ENCODE measurements at regions not wholly inside any gene's neighbourhood (a gene's known extent, or its start where the extent isn't known, plus 50 kb on each side); places are given as distances from the start of the nearest gene placed in this dataset.

DNA sequence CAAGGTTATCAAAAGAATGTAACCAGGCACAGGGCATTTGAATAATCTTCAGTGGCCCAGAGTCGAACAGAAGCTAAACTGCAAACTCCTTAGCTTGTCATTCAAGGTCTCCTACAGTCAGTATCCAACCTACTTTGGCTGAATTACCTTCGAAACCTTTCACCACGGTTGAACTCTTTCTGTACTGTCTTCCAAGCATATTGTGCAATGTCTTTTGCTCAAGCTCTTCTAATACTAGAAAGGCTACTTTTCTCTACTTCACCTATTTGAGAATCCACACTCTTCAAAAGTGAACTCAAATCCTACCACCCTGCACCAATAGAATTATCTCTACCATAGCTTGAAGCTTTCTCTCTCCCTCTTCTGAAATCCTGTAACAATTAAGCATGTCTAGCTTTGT lies 142.9 kb downstream of the NR4A2 start (continued):
- TF ChIP-seq, protein P1, sequence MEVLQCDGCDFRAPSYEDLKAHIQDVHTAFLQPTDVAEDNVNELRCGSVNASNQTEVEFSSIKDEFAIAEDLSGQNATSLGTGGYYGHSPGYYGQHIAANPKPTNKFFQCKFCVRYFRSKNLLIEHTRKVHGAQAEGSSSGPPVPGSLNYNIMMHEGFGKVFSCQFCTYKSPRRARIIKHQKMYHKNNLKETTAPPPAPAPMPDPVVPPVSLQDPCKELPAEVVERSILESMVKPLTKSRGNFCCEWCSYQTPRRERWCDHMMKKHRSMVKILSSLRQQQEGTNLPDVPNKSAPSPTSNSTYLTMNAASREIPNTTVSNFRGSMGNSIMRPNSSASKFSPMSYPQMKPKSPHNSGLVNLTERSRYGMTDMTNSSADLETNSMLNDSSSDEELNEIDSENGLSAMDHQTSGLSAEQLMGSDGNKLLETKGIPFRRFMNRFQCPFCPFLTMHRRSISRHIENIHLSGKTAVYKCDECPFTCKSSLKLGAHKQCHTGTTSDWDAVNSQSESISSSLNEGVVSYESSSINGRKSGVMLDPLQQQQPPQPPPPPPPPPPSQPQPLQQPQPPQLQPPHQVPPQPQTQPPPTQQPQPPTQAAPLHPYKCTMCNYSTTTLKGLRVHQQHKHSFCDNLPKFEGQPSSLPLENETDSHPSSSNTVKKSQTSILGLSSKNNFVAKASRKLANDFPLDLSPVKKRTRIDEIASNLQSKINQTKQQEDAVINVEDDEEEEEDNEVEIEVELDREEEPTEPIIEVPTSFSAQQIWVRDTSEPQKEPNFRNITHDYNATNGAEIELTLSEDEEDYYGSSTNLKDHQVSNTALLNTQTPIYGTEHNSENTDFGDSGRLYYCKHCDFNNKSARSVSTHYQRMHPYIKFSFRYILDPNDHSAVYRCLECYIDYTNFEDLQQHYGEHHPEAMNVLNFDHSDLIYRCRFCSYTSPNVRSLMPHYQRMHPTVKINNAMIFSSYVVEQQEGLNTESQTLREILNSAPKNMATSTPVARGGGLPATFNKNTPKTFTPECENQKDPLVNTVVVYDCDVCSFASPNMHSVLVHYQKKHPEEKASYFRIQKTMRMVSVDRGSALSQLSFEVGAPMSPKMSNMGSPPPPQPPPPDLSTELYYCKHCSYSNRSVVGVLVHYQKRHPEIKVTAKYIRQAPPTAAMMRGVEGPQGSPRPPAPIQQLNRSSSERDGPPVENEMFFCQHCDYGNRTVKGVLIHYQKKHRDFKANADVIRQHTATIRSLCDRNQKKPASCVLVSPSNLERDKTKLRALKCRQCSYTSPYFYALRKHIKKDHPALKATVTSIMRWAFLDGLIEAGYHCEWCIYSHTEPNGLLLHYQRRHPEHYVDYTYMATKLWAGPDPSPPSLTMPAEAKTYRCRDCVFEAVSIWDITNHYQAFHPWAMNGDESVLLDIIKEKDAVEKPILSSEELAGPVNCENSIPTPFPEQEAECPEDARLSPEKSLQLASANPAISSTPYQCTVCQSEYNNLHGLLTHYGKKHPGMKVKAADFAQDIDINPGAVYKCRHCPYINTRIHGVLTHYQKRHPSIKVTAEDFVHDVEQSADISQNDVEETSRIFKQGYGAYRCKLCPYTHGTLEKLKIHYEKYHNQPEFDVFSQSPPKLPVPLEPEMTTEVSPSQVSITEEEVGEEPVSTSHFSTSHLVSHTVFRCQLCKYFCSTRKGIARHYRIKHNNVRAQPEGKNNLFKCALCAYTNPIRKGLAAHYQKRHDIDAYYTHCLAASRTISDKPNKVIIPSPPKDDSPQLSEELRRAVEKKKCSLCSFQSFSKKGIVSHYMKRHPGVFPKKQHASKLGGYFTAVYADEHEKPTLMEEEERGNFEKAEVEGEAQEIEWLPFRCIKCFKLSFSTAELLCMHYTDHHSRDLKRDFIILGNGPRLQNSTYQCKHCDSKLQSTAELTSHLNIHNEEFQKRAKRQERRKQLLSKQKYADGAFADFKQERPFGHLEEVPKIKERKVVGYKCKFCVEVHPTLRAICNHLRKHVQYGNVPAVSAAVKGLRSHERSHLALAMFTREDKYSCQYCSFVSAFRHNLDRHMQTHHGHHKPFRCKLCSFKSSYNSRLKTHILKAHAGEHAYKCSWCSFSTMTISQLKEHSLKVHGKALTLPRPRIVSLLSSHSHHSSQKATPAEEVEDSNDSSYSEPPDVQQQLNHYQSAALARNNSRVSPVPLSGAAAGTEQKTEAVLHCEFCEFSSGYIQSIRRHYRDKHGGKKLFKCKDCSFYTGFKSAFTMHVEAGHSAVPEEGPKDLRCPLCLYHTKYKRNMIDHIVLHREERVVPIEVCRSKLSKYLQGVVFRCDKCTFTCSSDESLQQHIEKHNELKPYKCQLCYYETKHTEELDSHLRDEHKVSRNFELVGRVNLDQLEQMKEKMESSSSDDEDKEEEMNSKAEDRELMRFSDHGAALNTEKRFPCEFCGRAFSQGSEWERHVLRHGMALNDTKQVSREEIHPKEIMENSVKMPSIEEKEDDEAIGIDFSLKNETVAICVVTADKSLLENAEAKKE (CRISPR knock-in tag; IDR thresholded peaks at IDR 0.05): no peak
- no peak for TF ChIP-seq NANOG (IDR thresholded peaks at IDR 0.05; ENCODE audit: borderline replicate concordance)
- TF ChIP-seq, protein P2, sequence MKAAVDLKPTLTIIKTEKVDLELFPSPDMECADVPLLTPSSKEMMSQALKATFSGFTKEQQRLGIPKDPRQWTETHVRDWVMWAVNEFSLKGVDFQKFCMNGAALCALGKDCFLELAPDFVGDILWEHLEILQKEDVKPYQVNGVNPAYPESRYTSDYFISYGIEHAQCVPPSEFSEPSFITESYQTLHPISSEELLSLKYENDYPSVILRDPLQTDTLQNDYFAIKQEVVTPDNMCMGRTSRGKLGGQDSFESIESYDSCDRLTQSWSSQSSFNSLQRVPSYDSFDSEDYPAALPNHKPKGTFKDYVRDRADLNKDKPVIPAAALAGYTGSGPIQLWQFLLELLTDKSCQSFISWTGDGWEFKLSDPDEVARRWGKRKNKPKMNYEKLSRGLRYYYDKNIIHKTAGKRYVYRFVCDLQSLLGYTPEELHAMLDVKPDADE (IDR thresholded peaks at IDR 0.05): no peak
- TF ChIP-seq ZNF331 (CRISPR knock-in tag; IDR thresholded peaks at IDR 0.05; ENCODE audit: low read depth): no peak
- no peak for TF ChIP-seq EZH2 (IDR thresholded peaks at IDR 0.05; ENCODE audit: low read depth, unreplicated experiment)
- no peak for TF ChIP-seq EZH2phosphoT487 (IDR thresholded peaks at IDR 0.05; ENCODE audit: unreplicated experiment)
- TF ChIP-seq, protein P3, sequence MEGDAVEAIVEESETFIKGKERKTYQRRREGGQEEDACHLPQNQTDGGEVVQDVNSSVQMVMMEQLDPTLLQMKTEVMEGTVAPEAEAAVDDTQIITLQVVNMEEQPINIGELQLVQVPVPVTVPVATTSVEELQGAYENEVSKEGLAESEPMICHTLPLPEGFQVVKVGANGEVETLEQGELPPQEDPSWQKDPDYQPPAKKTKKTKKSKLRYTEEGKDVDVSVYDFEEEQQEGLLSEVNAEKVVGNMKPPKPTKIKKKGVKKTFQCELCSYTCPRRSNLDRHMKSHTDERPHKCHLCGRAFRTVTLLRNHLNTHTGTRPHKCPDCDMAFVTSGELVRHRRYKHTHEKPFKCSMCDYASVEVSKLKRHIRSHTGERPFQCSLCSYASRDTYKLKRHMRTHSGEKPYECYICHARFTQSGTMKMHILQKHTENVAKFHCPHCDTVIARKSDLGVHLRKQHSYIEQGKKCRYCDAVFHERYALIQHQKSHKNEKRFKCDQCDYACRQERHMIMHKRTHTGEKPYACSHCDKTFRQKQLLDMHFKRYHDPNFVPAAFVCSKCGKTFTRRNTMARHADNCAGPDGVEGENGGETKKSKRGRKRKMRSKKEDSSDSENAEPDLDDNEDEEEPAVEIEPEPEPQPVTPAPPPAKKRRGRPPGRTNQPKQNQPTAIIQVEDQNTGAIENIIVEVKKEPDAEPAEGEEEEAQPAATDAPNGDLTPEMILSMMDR (conservative IDR thresholded peaks at IDR 0.05; ENCODE audit: low read depth in 2 of 2): no peak
- TF ChIP-seq CREB1 (CRISPR knock-in tag; IDR thresholded peaks at IDR 0.05; ENCODE audit: low read depth): no peak
- TF ChIP-seq, protein P4, sequence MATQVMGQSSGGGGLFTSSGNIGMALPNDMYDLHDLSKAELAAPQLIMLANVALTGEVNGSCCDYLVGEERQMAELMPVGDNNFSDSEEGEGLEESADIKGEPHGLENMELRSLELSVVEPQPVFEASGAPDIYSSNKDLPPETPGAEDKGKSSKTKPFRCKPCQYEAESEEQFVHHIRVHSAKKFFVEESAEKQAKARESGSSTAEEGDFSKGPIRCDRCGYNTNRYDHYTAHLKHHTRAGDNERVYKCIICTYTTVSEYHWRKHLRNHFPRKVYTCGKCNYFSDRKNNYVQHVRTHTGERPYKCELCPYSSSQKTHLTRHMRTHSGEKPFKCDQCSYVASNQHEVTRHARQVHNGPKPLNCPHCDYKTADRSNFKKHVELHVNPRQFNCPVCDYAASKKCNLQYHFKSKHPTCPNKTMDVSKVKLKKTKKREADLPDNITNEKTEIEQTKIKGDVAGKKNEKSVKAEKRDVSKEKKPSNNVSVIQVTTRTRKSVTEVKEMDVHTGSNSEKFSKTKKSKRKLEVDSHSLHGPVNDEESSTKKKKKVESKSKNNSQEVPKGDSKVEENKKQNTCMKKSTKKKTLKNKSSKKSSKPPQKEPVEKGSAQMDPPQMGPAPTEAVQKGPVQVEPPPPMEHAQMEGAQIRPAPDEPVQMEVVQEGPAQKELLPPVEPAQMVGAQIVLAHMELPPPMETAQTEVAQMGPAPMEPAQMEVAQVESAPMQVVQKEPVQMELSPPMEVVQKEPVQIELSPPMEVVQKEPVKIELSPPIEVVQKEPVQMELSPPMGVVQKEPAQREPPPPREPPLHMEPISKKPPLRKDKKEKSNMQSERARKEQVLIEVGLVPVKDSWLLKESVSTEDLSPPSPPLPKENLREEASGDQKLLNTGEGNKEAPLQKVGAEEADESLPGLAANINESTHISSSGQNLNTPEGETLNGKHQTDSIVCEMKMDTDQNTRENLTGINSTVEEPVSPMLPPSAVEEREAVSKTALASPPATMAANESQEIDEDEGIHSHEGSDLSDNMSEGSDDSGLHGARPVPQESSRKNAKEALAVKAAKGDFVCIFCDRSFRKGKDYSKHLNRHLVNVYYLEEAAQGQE (IDR thresholded peaks at IDR 0.05; ENCODE audit: unreplicated experiment): no peak

All from GM23338 (cell line).